T1000 (cell line): ENCODE measurements at regions not wholly inside any gene's neighbourhood (a gene's known extent, or its start where the extent isn't known, plus 50 kb on each side); places are given as distances from the start of the nearest gene placed in this dataset.

Source experiments
- DNase-seq: peaks from one replicate; lab custom pipeline; 2025; ENCODE audit warnings: mixed read lengths; lab: John Stamatoyannopoulos, UW

GRCh38 chr15:58271410-58271809 is 133.2 kb downstream of the AQP9 start:
- DNase-seq: no peak

- no peak for DNase-seq
Observed at GRCh38 chr15:58273104-58273503, 134.9 kb downstream of the AQP9 start.

- DNase-seq: no peak
Observed at GRCh38 chr15:58274885-58275284, 136.7 kb downstream of the AQP9 start.

- DNase-seq: no peak
Observed at GRCh38 chr15:58275785-58276184, 137.6 kb downstream of the AQP9 start.

GRCh38 chr15:58276924-58277323 is 138.7 kb downstream of the AQP9 start:
- no peak for DNase-seq

GRCh38 chr15:58277333-58277732 is 139.2 kb downstream of the AQP9 start:
- no peak for DNase-seq

- DNase-seq: no peak
Observed at GRCh38 chr15:58279106-58279505, 140.9 kb downstream of the AQP9 start.

GRCh38 chr15:58279654-58280053 is 141.5 kb downstream of the AQP9 start:
- DNase-seq: no peak

GRCh38 chr15:58282060-58282708 is 144.0 kb downstream of the AQP9 start:
- DNase-seq: no peak

- DNase-seq: no peak
Observed at GRCh38 chr15:58283302-58283701, 145.1 kb downstream of the AQP9 start.

GRCh38 chr15:58284293-58284692 is 146.1 kb downstream of the AQP9 start:
- no peak for DNase-seq

GRCh38 chr15:58285212-58285920 is 146.4 kb upstream of the LIPC start:
- DNase-seq: no peak

- no peak for DNase-seq
Observed at GRCh38 chr15:58285921-58286278, 145.9 kb upstream of the LIPC start.

- no peak for DNase-seq
Observed at GRCh38 chr15:58286523-58286922, 145.3 kb upstream of the LIPC start.

- no peak for DNase-seq
Observed at GRCh38 chr15:58287891-58288290, 143.9 kb upstream of the LIPC start.

GRCh38 chr15:58288592-58288991 is 143.2 kb upstream of the LIPC start:
- DNase-seq: no peak

GRCh38 chr15:58291848-58292247 is 139.9 kb upstream of the LIPC start:
- DNase-seq: no peak

GRCh38 chr15:58292751-58293175 is 139.0 kb upstream of the LIPC start:
- no peak for DNase-seq

GRCh38 chr15:58293622-58294550 is 137.9 kb upstream of the LIPC start:
- no peak for DNase-seq

GRCh38 chr15:58294681-58295254 is 137.0 kb upstream of the LIPC start:
- no peak for DNase-seq

- no peak for DNase-seq
Observed at GRCh38 chr15:58295637-58296215, 136.1 kb upstream of the LIPC start.

GRCh38 chr15:58296276-58296675 is 135.5 kb upstream of the LIPC start:
- no peak for DNase-seq
